HL-60 (cell line): ENCODE measurements at regions not wholly inside any gene's neighbourhood (a gene's known extent, or its start where the extent isn't known, plus 50 kb on each side); places are given as distances from the start of the nearest gene placed in this dataset.

ENCODE experiments used
- DNase-seq, 2 experiments: peaks; one replicate each; pipeline ENCODE4 v3.0.0-alpha.2; 2010 to 2020; ENCODE audit warnings: low read depth in 1 of 2, low spot score in 1 of 2
- H3K27ac ChIP-seq: fragments of 250-450 bp; sonication (Bioruptor Pico); replicated peaks from 2 replicates; pipeline ENCODE4 v1.5.1; 2020; ENCODE audit warnings: mild to moderate bottlenecking, moderate library complexity
- H3K27me3 ChIP-seq: fragments of 250-450 bp; sonication (Bioruptor Pico); 2 replicates; pipeline ENCODE4 v1.5.1; 2021; ENCODE audit warnings: mild to moderate bottlenecking, moderate library complexity; ENCODE audit not compliant: insufficient read depth, poor library complexity, severe bottlenecking
- H3K4me3 ChIP-seq: replicated peaks from 2 replicates; pipeline ENCODE4 v1.5.1; 2011; ENCODE audit warnings: mild to moderate bottlenecking, control low read depth, low read length; ENCODE audit not compliant: insufficient read depth
- CTCF ChIP-seq: IDR thresholded peaks from one replicate; pipeline ENCODE4 v1.5.1; 2011; ENCODE audit warnings: low read length, control low read depth, inconsistent platforms; ENCODE audit not compliant: insufficient read depth
- GABPA ChIP-seq: IDR thresholded peaks from 2 replicates; pipeline ENCODE4 v1.6.1; 2012; ENCODE audit warnings: low read depth
- POLR2AphosphoS5 ChIP-seq: IDR thresholded peaks from 2 replicates; pipeline ENCODE4 v1.6.1; 2012; ENCODE audit warnings: low read depth
- REST ChIP-seq: IDR thresholded peaks from 2 replicates; pipeline ENCODE4 v1.6.1; 2012; ENCODE audit warnings: low read depth; ENCODE audit not compliant: insufficient replicate concordance
- SPI1 ChIP-seq: IDR thresholded peaks from 2 replicates; pipeline ENCODE4 v1.6.1; 2012; ENCODE audit warnings: low read depth, mild to moderate bottlenecking, borderline replicate concordance

- no peak overlapping the region for H3K27ac ChIP-seq
Measured at GRCh38 chr15:27686369-27686768, 412.7 kb downstream of the OCA2 start.

GRCh38 chr15:27685644-27686043, 413.5 kb downstream of the OCA2 start:
- TF ChIP-seq SPI1, result no peak

More at GRCh38 chr15:27686369-27686768, 412.7 kb downstream of the OCA2 start:
- TF ChIP-seq GABPA (no peak), REST (no peak), POLR2AphosphoS5 (no peak), CTCF (no peak), SPI1 (no peak)
- DNase-seq, result no peak
- Histone ChIP-seq H3K4me3 (no peak overlapping the region), H3K27me3 (peaks cover 1% of the 10 kb centered on the region)

GRCh38 chr15:27683121-27683520, 416.0 kb downstream of the OCA2 start:
- no peak overlapping the region for H3K4me3 ChIP-seq
- no peak for DNase-seq
- no peak overlapping the region for H3K27ac ChIP-seq
- peaks cover 4% of the 10 kb centered on the region for H3K27me3 ChIP-seq
- no peak for TF ChIP-seq GABPA
- TF ChIP-seq POLR2AphosphoS5, result no peak

More at GRCh38 chr15:27685644-27686043, 413.5 kb downstream of the OCA2 start:
- no peak overlapping the region for H3K27ac ChIP-seq
- DNase-seq, result no peak
- peaks cover 2% of the 10 kb centered on the region for H3K27me3 ChIP-seq
- no peak overlapping the region for H3K4me3 ChIP-seq

GRCh38 chr15:27681038-27681437, 418.1 kb downstream of the OCA2 start:
- Histone ChIP-seq H3K27ac (no peak overlapping the region), H3K4me3 (no peak overlapping the region), H3K27me3 (peaks cover 4% of the 10 kb centered on the region)
- DNase-seq, result no peak
- TF ChIP-seq CTCF (no peak), POLR2AphosphoS5 (no peak), SPI1 (no peak), REST (no peak), GABPA (no peak)

GRCh38 chr15:27679731-27680471, 419.2 kb downstream of the OCA2 start:
- Histone ChIP-seq H3K4me3 (no peak overlapping the region), H3K27ac (no peak overlapping the region), H3K27me3 (peaks cover 4% of the 10 kb centered on the region)
- DNase-seq, result no peak
- TF ChIP-seq POLR2AphosphoS5, result no peak
- TF ChIP-seq GABPA, result no peak
- TF ChIP-seq CTCF, result no peak
- TF ChIP-seq SPI1, result no peak
- no peak for TF ChIP-seq REST
